DOHH2 (cell line): ENCODE measurements at regions not wholly inside any gene's neighbourhood (a gene's known extent, or its start where the extent isn't known, plus 50 kb on each side); places are given as distances from the start of the nearest gene placed in this dataset.

Experiments used
- H3F3A ChIP-seq: fragments of 200-600 bp; sonication (generic), shearing (Covaris generic); 2 replicates; pipeline ENCODE4 v1.6.0; 2016; ENCODE audit warnings: antibody characterized with exemption, mild to moderate bottlenecking; ENCODE audit not compliant: control insufficient read depth, insufficient read depth
- H3K27ac ChIP-seq: fragments of 200-600 bp; sonication (generic); 2 replicates; pipeline ENCODE4 v1.5.1; 2014; ENCODE audit warnings: low read depth, mild to moderate bottlenecking, low read length, moderate library complexity
- H3K27me3 ChIP-seq: fragments of 200-600 bp; sonication (generic); 2 replicates; pipeline ENCODE4 v1.6.1; 2014; ENCODE audit warnings: mild to moderate bottlenecking, low read length, mixed read lengths; ENCODE audit not compliant: control insufficient read depth
- H3K36me3 ChIP-seq: fragments of 200-600 bp; sonication (generic); 2 replicates; pipeline ENCODE4 v1.6.1; 2014; ENCODE audit warnings: mild to moderate bottlenecking, low read length, moderate library complexity, mixed read lengths; ENCODE audit not compliant: control insufficient read depth
- H3K4me1 ChIP-seq: fragments of 200-600 bp; sonication (generic); 2 replicates; pipeline ENCODE4 v1.6.1; 2014; ENCODE audit warnings: mild to moderate bottlenecking, low read length, mixed read lengths; ENCODE audit not compliant: control insufficient read depth
- H3K4me2 ChIP-seq: fragments of 200-600 bp; sonication (generic); 2 replicates; pipeline ENCODE4 v1.6.0; 2014; ENCODE audit warnings: mild to moderate bottlenecking, low read length, moderate library complexity
- H3K4me3 ChIP-seq: fragments of 200-600 bp; sonication (generic); 2 replicates; pipeline ENCODE4 v1.5.1; 2014; ENCODE audit warnings: mild to moderate bottlenecking, low read length, mixed read lengths
- H3K79me2 ChIP-seq: fragments of 200-600 bp; sonication (generic); 2 replicates; pipeline ENCODE4 v1.6.1; 2014; ENCODE audit warnings: mild to moderate bottlenecking, low read length, mixed read lengths; ENCODE audit not compliant: control insufficient read depth
- H3K9me2 ChIP-seq: fragments of 200-600 bp; sonication (generic); replicated peaks from 2 replicates; pipeline ENCODE4 v1.6.1; 2014; ENCODE audit warnings: mild to moderate bottlenecking, low read length, mixed read lengths; ENCODE audit not compliant: control insufficient read depth
- H3K9me3 ChIP-seq: fragments of 200-600 bp; sonication (generic); 2 replicates; pipeline ENCODE4 v1.6.1; 2014; ENCODE audit warnings: antibody characterized with exemption, low read length, mixed read lengths; ENCODE audit not compliant: control insufficient read depth, insufficient read depth
- H4K20me1 ChIP-seq: fragments of 200-600 bp; sonication (generic); 2 replicates; pipeline ENCODE4 v1.6.0; 2014; ENCODE audit warnings: low read depth, mild to moderate bottlenecking, antibody characterized with exemption, low read length, moderate library complexity; ENCODE audit not compliant: control insufficient read depth, insufficient read depth
- CTCF ChIP-seq: fragments of 200-600 bp; sonication (generic); IDR thresholded peaks from one replicate; pipeline ENCODE4 v1.5.1; 2014; ENCODE audit warnings: antibody characterized with exemption, mild to moderate bottlenecking, low read depth, low read length; ENCODE audit not compliant: poor library complexity, severe bottlenecking
- EZH2phosphoT487 ChIP-seq: fragments of 200-600 bp; sonication (generic); IDR thresholded peaks from 2 replicates; pipeline ENCODE4 v1.6.1; 2017; ENCODE audit warnings: borderline replicate concordance, mild to moderate bottlenecking, antibody characterized with exemption, low read length, moderate library complexity, mixed read lengths

- no peaks in the 10 kb centered on the region for H3F3A ChIP-seq
These were observed 62.3 kb upstream of the NABP1 start for GRCh38 chr2:191615596-191615995.

GRCh38 chr2:191617575-191617974, 60.4 kb upstream of the NABP1 start:
- Histone ChIP-seq H3K4me2 (peak overlapping the region; percentile 25; the same call in 1 of the 2 replicates), H3K79me2 (no peaks in the 10 kb centered on the region), H3K9me3 (no peaks in the 10 kb centered on the region), H3K36me3 (no peaks in the 10 kb centered on the region), H3K4me1 (peaks cover 10% of the 10 kb centered on the region), H3F3A (no peaks in the 10 kb centered on the region), H3K27ac (no peak overlapping the region), H4K20me1 (no peaks in the 10 kb centered on the region), H3K27me3 (peaks cover 1% of the 10 kb centered on the region; the same call in 1 of the 2 replicates), H3K4me3 (no peak overlapping the region), H3K9me2 (no peaks in the 10 kb centered on the region)
- no peak for TF ChIP-seq EZH2phosphoT487
- no peak for TF ChIP-seq CTCF

More at GRCh38 chr2:191615596-191615995, 62.3 kb upstream of the NABP1 start:
- Histone ChIP-seq H3K9me2 (no peaks in the 10 kb centered on the region), H3K9me3 (no peaks in the 10 kb centered on the region), H4K20me1 (no peaks in the 10 kb centered on the region), H3K27me3 (peaks cover 11% of the 10 kb centered on the region), H3K4me2 (no peak overlapping the region), H3K4me3 (no peak overlapping the region), H3K79me2 (no peaks in the 10 kb centered on the region), H3K36me3 (no peaks in the 10 kb centered on the region), H3K27ac (no peak overlapping the region), H3K4me1 (peaks cover 10% of the 10 kb centered on the region)
- TF ChIP-seq CTCF (no peak), EZH2phosphoT487 (no peak)

DNA sequence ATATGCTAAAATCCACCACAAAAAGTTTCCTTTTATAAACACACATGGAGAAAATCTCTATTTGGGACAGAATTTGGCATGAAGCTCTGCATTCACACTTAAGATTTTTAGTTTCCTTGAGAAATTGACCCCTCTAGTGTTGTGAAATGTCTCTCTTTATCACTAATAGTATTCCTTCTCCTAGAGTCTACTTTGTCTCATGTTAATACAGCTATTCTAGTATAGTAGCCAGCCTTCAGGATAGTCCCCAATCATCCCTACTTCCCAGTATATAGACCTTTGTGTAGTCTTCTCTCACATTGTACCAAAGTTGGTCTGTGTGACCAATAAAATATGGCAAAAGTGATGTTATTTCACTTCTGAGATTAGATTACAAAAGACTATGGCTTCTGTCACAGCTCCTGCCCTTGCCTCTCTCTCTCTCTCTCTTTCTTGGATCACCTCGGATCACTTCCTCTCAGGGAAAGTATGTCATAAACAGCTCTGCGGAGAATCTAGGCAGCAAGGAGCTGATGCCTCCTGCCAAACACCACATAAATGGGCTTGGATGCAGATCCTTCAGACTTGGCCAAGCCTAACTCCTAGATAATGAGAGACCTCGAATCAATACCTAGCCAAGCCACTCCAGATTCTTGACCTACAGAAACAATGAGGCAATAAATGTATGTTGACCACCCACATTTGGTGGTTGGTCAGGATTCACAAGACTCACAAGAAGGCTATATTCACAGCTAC, 59.7 kb upstream of the NABP1 start:
- no peaks in the 10 kb centered on the region for H3F3A ChIP-seq
- no peaks in the 10 kb centered on the region for H4K20me1 ChIP-seq
- H3K9me2 ChIP-seq, result no peaks in the 10 kb centered on the region
- no peaks in the 10 kb centered on the region for H3K79me2 ChIP-seq
- H3K4me1 ChIP-seq, result peaks cover 10% of the 10 kb centered on the region
- H3K27ac ChIP-seq, result no peak overlapping the region
- no peak overlapping the region for H3K4me3 ChIP-seq
- no peak overlapping the region for H3K4me2 ChIP-seq
- no peaks in the 10 kb centered on the region for H3K9me3 ChIP-seq
- TF ChIP-seq EZH2phosphoT487, result no peak
- no peak for TF ChIP-seq CTCF
- no peaks in the 10 kb centered on the region for H3K27me3 ChIP-seq
- no peaks in the 10 kb centered on the region for H3K36me3 ChIP-seq
